Body of pancreas (tissue), 4 donors: ENCODE measurements at regions not wholly inside any gene's neighbourhood (a gene's known extent, or its start where the extent isn't known, plus 50 kb on each side); places are given as distances from the start of the nearest gene placed in this dataset.

Source experiments
- CTCF ChIP-seq, 7 experiments: fragments of 450-650 bp in 4 of 7; fragments of 200-600 bp in 3 of 7; sonication (generic) in 3 of 7; IDR thresholded peaks; one replicate each; pipeline ENCODE4 v1.5.1; 2016 to 2019; ENCODE audit warnings: antibody characterized with exemption in 7 of 7
- POLR2A ChIP-seq, 3 donors: fragments of 450-650 bp; IDR thresholded peaks; one replicate each; pipeline ENCODE4 v1.6.1; 2016; ENCODE audit warnings: antibody characterized with exemption in 3 of 3, mild to moderate bottlenecking in 2 of 3

- TF ChIP-seq CTCF (IDR thresholded peaks at IDR 0.05) (no peak), POLR2A (IDR thresholded peaks at IDR 0.05) (no peak)
Measured at GRCh38 chr2:198327526-198327925, 523.1 kb downstream of the PLCL1 start.
